ENCODE measurements at regions not wholly inside any gene's neighbourhood (a gene's known extent, or its start where the extent isn't known, plus 50 kb on each side); places are given as distances from the start of the nearest gene placed in this dataset.

DNA sequence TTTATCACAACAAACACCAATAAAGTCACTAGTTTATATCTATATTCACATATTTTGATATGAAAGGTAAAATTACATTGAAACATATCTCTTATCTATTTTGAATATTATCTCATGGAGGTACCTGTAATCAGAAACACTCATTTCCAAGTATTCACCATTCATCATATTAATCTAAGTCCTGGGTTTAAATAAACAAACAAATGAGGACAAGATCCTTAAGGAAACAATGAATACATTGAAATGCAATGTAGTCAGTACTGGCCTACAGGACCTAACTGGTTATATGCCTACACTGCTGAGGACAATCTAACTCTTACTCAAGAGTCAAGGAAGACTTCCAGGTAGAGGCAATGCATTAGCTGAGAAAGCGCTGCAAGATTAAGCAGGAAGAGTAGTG is 1411.9 kb upstream of the RAG2 start:
- no peaks in the 10 kb centered on the region for H3K9me2 ChIP-seq (ENCODE audit: insufficient read depth)
- no peaks in the 10 kb centered on the region for H3K36me3 ChIP-seq (ENCODE audit: control insufficient read depth in 1 of 2, insufficient read depth in 2 of 2, low read length in 2 of 2)
- H3K27me3 ChIP-seq (ENCODE audit: insufficient read depth, low read length) = no peaks in the 10 kb centered on the region
- H4K20me1 ChIP-seq (ENCODE audit: insufficient read depth) = no peaks in the 10 kb centered on the region
- no peaks in the 10 kb centered on the region for H3K4me1 ChIP-seq (ENCODE audit: control insufficient read depth in 1 of 2, insufficient read depth in 2 of 2, low read length in 2 of 2)
- no peak for ATAC-seq
- CTCF ChIA-PET = no interaction called here
- H3K79me2 ChIP-seq (ENCODE audit: insufficient read depth, low read length) = no peaks in the 10 kb centered on the region
- RAD21 ChIA-PET (ENCODE audit: low non-redundant PET in 1 of 2, low total read pairs in 2 of 2, uncharacterized antibody in 2 of 2, unreplicated experiment in 2 of 2) = no interaction called here
- no peak for DNase-seq (ENCODE audit: low read depth, low spot score)
- no TSS peak for BruUV-seq (replicated peaks)
- H2AFZ ChIP-seq (ENCODE audit: low read depth, low read length, poor library complexity, severe bottlenecking) = no peak overlapping the region
- TF ChIP-seq JUND (IDR thresholded peaks at IDR 0.05) (no peak), EZH2 (IDR thresholded peaks at IDR 0.05) (no peak), ZNF274 (IDR thresholded peaks at IDR 0.05; ENCODE audit: low read depth, low read length) (no peak), TCF7L2 (IDR thresholded peaks at IDR 0.05; ENCODE audit: borderline replicate concordance, extremely low read depth, insufficient read depth, insufficient read length) (no peak), SP1 (IDR thresholded peaks at IDR 0.05; ENCODE audit: low read depth) (no peak), CTCF (IDR thresholded peaks at IDR 0.05 in 2 of 3, conservative IDR thresholded peaks at IDR 0.05 in 1 of 3; ENCODE audit: borderline replicate concordance in 1 of 3, insufficient read depth in 1 of 3, low read depth in 2 of 3, low read length in 2 of 3) (no peak), ATF3 (IDR thresholded peaks at IDR 0.05) (no peak), POLR2AphosphoS5 (IDR thresholded peaks at IDR 0.05; ENCODE audit: low read depth, low read length) (no peak), REST (IDR thresholded peaks at IDR 0.05; ENCODE audit: low read depth) (no peak), YY1 (IDR thresholded peaks at IDR 0.05; ENCODE audit: extremely low read depth, insufficient replicate concordance, low read depth, low read length) (no peak), EZH2phosphoT487 (IDR thresholded peaks at IDR 0.05; ENCODE audit: borderline replicate concordance) (no peak)
- POLR2A ChIA-PET = no interaction called here
- H3K4me2 ChIP-seq (ENCODE audit: low read length) = no peak overlapping the region
- no peak overlapping the region for H3K4me3 ChIP-seq (replicated peaks in 1 of 2; ENCODE audit: low read depth in 1 of 2, low read length in 2 of 2)
- H3K27ac ChIP-seq (ENCODE audit: low read depth, low read length) = no peak overlapping the region
- peaks cover 0 to 4% of the 10 kb centered on the region in 2 experiments; a peak in 2 of 4 replicates for H3K9me3 ChIP-seq (ENCODE audit: control insufficient read depth in 1 of 2, insufficient read depth in 1 of 2, low read depth in 1 of 2, low read length in 2 of 2)
- intact Hi-C loops (cut with micrococcal nuclease) = no loop called here
- H3K9ac ChIP-seq (ENCODE audit: low read length) = no peak overlapping the region
